LHCN-M2 (cell line): ENCODE measurements at regions not wholly inside any gene's neighbourhood (a gene's known extent, or its start where the extent isn't known, plus 50 kb on each side); places are given as distances from the start of the nearest gene placed in this dataset.

Source experiments
- DNase-seq: peaks from one replicate; pipeline ENCODE4 v3.0.0-alpha.2; 2012; ENCODE audit warnings: low read depth

GRCh38 chr1:115577513-115577912, 64.3 kb upstream of the VANGL1 start:
- DNase-seq = no peak

GRCh38 chr1:115575661-115576060, 66.1 kb upstream of the VANGL1 start:
- no peak for DNase-seq

GRCh38 chr1:115572710-115573109, 69.1 kb upstream of the VANGL1 start:
- DNase-seq = no peak

GRCh38 chr1:115567431-115567830, 74.3 kb upstream of the VANGL1 start:
- DNase-seq = no peak

- DNase-seq = no peak
These were observed 76.0 kb upstream of the VANGL1 start for GRCh38 chr1:115565791-115566190.

- no peak for DNase-seq
These were observed 76.4 kb upstream of the VANGL1 start for GRCh38 chr1:115565353-115565752.

- DNase-seq = no peak
These were observed 77.6 kb upstream of the VANGL1 start for GRCh38 chr1:115564201-115564600.

GRCh38 chr1:115560027-115560426, 81.7 kb upstream of the VANGL1 start:
- no peak for DNase-seq

- DNase-seq = no peak
These were observed 83.5 kb upstream of the VANGL1 start for GRCh38 chr1:115558275-115558674.

GRCh38 chr1:115557715-115558114, 84.1 kb upstream of the VANGL1 start:
- DNase-seq = peak; percentile 5

GRCh38 chr1:115556236-115556635, 85.5 kb upstream of the VANGL1 start:
- no peak for DNase-seq

GRCh38 chr1:115555446-115555845, 86.3 kb upstream of the VANGL1 start:
- DNase-seq = no peak

GRCh38 chr1:115547696-115548095, 94.1 kb upstream of the VANGL1 start:
- DNase-seq = no peak

- no peak for DNase-seq
These were observed 94.9 kb upstream of the VANGL1 start for GRCh38 chr1:115546846-115547245.

- peak; percentile 96 for DNase-seq
These were observed 95.7 kb upstream of the VANGL1 start for GRCh38 chr1:115545791-115546733.

GRCh38 chr1:115545096-115545720, 96.6 kb upstream of the VANGL1 start:
- DNase-seq = no peak

- DNase-seq = no peak
These were observed 97.6 kb upstream of the VANGL1 start for GRCh38 chr1:115544131-115544530.

GRCh38 chr1:115543247-115543646, 98.5 kb upstream of the VANGL1 start:
- no peak for DNase-seq

- no peak for DNase-seq
These were observed 102.0 kb upstream of the VANGL1 start for GRCh38 chr1:115539736-115540135.

- no peak for DNase-seq
These were observed 102.7 kb upstream of the VANGL1 start for GRCh38 chr1:115539061-115539460.

- no peak for DNase-seq
These were observed 103.2 kb upstream of the VANGL1 start for GRCh38 chr1:115538579-115538978.

- no peak for DNase-seq
These were observed 104.4 kb upstream of the VANGL1 start for GRCh38 chr1:115537415-115537814.

GRCh38 chr1:115536279-115536816, 105.4 kb upstream of the VANGL1 start:
- DNase-seq = no peak
